NCI-H146 (cell line): ENCODE measurements at regions not wholly inside any gene's neighbourhood (a gene's known extent, or its start where the extent isn't known, plus 50 kb on each side); places are given as distances from the start of the nearest gene placed in this dataset.
"Not testable (repeated sequence)": the region's sequence is repeated elsewhere in the genome, so short reads cannot be mapped to it uniquely, and the experiment has no call there.

Source experiments
- DNase-seq: peaks from one replicate; lab custom pipeline; 2025; lab: John Stamatoyannopoulos, UW

DNA sequence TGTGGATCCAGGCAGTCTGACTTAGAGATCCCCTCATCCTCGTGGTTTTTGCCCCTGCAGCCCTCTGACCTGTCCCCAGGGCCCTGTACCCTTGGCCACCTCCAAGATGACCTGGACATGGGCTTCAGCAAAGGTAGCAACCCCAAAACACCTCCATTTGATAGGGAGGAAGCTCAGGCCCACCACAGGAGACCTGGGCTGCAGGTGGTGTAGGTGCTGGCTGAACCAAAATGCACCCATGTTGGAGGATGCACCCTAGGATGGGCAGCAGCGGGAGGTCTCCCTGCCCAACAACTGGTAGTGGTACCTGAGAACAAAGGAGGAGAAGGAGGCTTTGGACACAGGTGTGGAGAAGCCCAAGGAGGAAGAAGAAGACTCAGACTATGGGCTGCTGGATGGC, 188.7 kb downstream of the ZNF716 start:
- no peak for DNase-seq

DNA sequence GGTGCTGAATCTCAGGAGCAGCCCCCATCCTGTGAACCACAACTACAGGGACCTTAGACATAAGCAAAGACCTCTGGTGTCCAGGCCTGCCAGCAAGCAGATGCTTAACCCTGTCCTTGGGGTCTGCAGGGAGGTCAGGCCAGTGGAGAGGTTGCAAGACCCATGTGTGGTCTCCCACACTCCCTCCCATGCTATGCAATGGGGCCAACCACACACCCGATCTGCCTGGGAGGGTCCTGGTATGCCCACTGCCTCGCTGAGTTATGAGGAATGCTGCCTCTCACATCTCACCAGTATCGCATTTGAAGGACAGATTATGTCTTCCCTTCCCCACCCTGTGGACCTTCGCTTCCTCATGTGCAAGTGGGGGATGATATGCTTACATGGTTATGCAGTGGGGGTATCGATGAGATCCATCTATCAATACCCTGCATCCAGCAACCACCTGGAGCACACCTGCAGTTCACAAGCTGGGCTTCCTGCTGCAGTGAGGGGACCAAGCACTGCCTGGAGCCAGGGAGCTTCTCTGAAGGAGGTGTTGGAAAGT, 191.6 kb downstream of the ZNF716 start:
- DNase-seq: no peak

DNA sequence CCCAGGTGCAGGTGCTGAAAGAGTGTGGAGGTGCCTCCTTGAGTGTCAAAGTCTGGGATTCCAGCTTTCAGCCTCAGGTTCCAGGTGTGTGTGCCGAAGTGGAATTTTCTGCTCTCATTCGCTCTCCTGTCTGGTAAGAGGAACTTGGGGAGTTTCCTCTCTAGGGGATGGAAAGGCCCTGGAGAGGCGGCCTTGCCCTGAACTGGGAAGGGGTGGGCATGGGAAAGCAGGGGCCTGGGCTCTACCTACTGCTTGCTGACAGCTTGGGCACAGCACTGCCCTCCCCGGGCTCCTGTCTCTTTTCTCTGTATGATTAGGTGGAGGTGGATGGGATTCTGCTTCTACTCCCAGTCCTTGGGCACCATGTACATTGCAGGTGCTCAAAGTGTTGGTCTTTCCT, 192.8 kb downstream of the ZNF716 start:
- no peak for DNase-seq

DNA sequence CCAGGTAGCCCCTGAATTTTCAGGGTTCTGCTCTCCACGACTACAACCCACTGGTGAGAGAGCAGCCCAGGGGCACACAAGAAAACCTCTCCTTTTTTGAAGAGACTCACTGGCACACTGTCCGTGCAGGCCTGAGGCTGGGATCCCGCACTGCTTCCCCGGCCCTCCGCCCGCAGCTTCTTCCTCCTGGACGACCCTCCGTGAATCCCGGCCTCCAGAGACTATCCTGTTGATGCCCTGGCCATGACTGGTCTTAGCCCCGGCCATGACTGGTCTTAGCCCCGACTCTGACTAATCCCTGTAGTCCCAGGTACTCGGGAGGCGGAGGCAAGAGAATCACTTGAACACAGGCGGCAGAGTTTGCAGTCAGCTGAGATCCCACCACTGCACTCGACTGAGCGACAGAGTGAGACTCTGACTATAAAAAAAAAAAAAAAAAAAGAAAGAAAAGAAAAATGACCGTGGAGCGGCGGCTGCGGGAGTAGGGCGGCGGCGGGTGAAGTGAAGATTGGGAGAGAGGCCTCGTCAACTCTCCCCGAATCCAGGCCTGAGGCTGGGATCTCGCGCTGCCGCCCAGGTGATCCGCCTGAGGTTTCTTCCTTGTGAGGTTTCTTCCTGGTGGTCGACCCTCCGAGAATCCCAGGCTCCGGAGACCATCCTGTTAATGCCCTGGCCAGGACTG, 196.4 kb downstream of the ZNF716 start:
- no peak for DNase-seq

GRCh38 chr7:57646901-57647246, 196.9 kb downstream of the ZNF716 start:
- peak; percentile 5 for DNase-seq

GRCh38 chr7:57650401-57650800, 200.4 kb downstream of the ZNF716 start:
- DNase-seq: not testable (repeated sequence)

- DNase-seq: no peak
Observed at GRCh38 chr7:57651006-57651405, 201.0 kb downstream of the ZNF716 start.

GRCh38 chr7:57651611-57652010, 201.6 kb downstream of the ZNF716 start:
- DNase-seq: not testable (repeated sequence)

DNA sequence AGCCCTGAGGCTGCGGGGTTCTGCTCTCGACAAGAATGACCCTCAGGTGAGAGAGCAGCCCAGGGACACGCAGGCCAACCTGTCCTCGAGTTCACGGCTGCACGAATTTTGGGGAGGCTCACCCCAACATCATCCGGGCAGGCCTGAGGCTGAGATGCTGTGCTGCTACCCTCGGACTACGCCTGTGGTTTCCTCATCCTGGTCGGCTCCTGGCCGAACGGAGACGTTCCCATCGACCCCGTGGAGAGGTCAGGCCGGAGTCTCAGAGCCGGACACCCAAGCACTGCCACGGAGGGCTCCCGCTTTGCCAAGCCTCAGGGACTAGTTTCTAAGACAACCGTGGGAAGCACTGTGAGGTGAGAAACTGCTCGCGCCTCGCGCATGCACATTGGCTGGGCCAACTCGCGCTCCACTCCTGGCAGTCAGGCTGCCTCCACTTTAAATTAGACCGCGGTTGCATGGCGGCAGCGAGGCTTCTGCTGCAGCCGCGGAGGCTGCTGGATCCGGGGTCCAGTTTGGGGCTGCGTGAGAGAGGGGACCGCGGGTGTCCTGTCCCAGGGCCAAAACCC, 203.4 kb downstream of the ZNF716 start:
- DNase-seq: no peak

- not testable (repeated sequence) for DNase-seq
Observed at GRCh38 chr7:57655156-57655871, 205.3 kb downstream of the ZNF716 start.

- DNase-seq: not testable (repeated sequence)
Observed at GRCh38 chr7:57659226-57659625, 209.2 kb downstream of the ZNF716 start.

DNA sequence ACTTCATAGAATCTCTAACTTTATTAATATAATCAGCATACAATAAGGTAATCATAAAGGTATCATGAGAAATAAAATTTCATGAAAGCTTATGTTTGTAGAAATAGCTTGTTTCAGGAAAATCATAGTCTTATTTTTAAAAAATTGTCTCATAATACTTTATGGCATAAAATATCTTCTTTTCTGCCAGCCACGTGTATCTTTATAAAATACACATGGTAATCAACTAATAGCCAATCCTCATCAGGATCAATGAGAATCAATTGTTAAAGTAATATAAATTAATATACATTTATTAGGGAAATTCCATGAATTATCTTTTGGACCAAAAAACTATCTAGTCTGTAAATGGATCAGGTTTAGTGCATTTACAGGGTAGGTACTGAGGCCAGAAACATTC, 227.0 kb downstream of the ZNF716 start:
- DNase-seq: not testable (repeated sequence)

- no peak for DNase-seq
Observed at GRCh38 chr7:57685418-57685817, 235.4 kb downstream of the ZNF716 start.
